GM12878 (cell line): ENCODE measurements at regions not wholly inside any gene's neighbourhood (a gene's known extent, or its start where the extent isn't known, plus 50 kb on each side); places are given as distances from the start of the nearest gene placed in this dataset.

ENCODE experiments used
- ATAC-seq: fragments of 200-7000 bp; cut with Tn5 transposase; 3 replicates; pipeline ENCODE4 v1.9.1; 2020; ENCODE audit warnings: mild to moderate bottlenecking, moderate library complexity
- BruUV-seq: library from RNA; stranded (reverse); fragments of 400-500 nt; replicated peaks from 2 replicates; lab custom pipeline; 2021; lab: Mats Ljungman, UMichigan
- CTCF ChIA-PET: fragments of 300-600 bp; sonication (Branson Sonifier 250); formaldehyde crosslinking; extraction: SDS; loops from one replicate; lab custom pipeline; 2021; ENCODE audit warnings: inconsistent platforms; lab: Yijun Ruan, JAX
- POLR2A ChIA-PET: fragments of 350-600 bp; formaldehyde crosslinking; extraction: SDS; loops from one replicate; lab custom pipeline; 2021; ENCODE audit warnings: inconsistent platforms; lab: Charles Lee
- RAD21 ChIA-PET: fragments of 300-600 bp; sonication (Branson Sonifier 250); formaldehyde crosslinking; loops from one replicate; lab custom pipeline; 2023; ENCODE audit warnings: antibody characterized with exemption; ENCODE audit not compliant: unreplicated experiment; lab: Charles Lee
- SMC1A ChIA-PET: fragments of 300-600 bp; sonication (Branson Sonifier 250); formaldehyde crosslinking; loops from one replicate; lab custom pipeline; 2023; ENCODE audit not compliant: unreplicated experiment, uncharacterized antibody; lab: Charles Lee
- DNase-seq: peaks from one replicate; pipeline ENCODE4 v3.0.0-alpha.2; 2011; ENCODE audit warnings: low read depth, low spot score
- FAIRE-seq: peaks from 3 replicates; lab custom pipeline; 2011; peaks lifted over from hg19 to GRCh38; lab: Jason Lieb, UNC
- H2AFZ ChIP-seq: 2 replicates; pipeline ENCODE4 v1.6.0; 2011; ENCODE audit warnings: low read depth, low read length, control low read depth; ENCODE audit not compliant: control insufficient read depth
- H3K27ac ChIP-seq: 2 replicates; pipeline ENCODE4 v1.5.1; 2011; ENCODE audit warnings: control low read depth; ENCODE audit not compliant: control insufficient read depth, insufficient read depth
- H3K27me3 ChIP-seq, 2 experiments: replicated peaks in 1 of 2; 2 replicates each; pipeline versions ENCODE4 v1.6.0 to v1.6.1; 2011; ENCODE audit warnings: low read length in 1 of 2; ENCODE audit not compliant: control insufficient read depth in 2 of 2, insufficient read depth in 2 of 2
- H3K36me3 ChIP-seq, 2 experiments: 2 replicates each; pipeline ENCODE4 v1.5.1; 2011; ENCODE audit warnings: low read length in 1 of 2; ENCODE audit not compliant: control insufficient read depth in 2 of 2, insufficient read depth in 2 of 2
- H3K4me1 ChIP-seq: 2 replicates; pipeline ENCODE4 v1.6.1; 2011; ENCODE audit warnings: mild to moderate bottlenecking, low read length, moderate library complexity, mixed read lengths; ENCODE audit not compliant: control insufficient read depth, insufficient read depth
- H3K4me2 ChIP-seq: 2 replicates; pipeline ENCODE4 v1.6.0; 2011; ENCODE audit warnings: control low read depth; ENCODE audit not compliant: control insufficient read depth, insufficient read depth
- H3K4me3 ChIP-seq: fragments of 200-600 bp; sonication (generic); 2 replicates; pipeline ENCODE4 v1.5.1; 2016
- H3K79me2 ChIP-seq: 2 replicates; pipeline ENCODE4 v1.6.0; 2011; ENCODE audit warnings: low read length; ENCODE audit not compliant: control insufficient read depth, insufficient read depth
- H3K9ac ChIP-seq: 2 replicates; pipeline ENCODE4 v1.8.0; 2011; ENCODE audit warnings: low read length, control low read depth, mixed read lengths; ENCODE audit not compliant: control insufficient read depth, insufficient read depth
- H3K9me3 ChIP-seq: replicated peaks from 3 replicates; pipeline ENCODE4 v1.5.1; 2011; ENCODE audit warnings: mild to moderate bottlenecking, low read length; ENCODE audit not compliant: control insufficient read depth, insufficient read depth
- H4K20me1 ChIP-seq: 2 replicates; pipeline ENCODE4 v1.6.0; 2011; ENCODE audit not compliant: control insufficient read depth, insufficient read depth
- EP300 ChIP-seq, 2 experiments: fragments of 150-350 bp in 1 of 2; IDR thresholded peaks; 2 replicates each; pipeline ENCODE4 v1.6.1; 2011 to 2012; ENCODE audit warnings: low read depth in 2 of 2, low read length in 2 of 2, borderline replicate concordance in 1 of 2, improper control_type of control experiment in 1 of 2, inconsistent platforms in 1 of 2; ENCODE audit not compliant: control insufficient read depth in 1 of 2
- ETV6 ChIP-seq, 2 experiments: fragments of 450-650 bp in 1 of 2; IDR thresholded peaks in 1 of 2; conservative IDR thresholded peaks in 1 of 2; 2 replicates each; pipeline ENCODE4 v1.6.1; 2014; ENCODE audit warnings: antibody characterized with exemption in 1 of 2, borderline replicate concordance in 1 of 2, low read depth in 1 of 2, mild to moderate bottlenecking in 1 of 2, moderate library complexity in 1 of 2
- HDAC2 ChIP-seq: fragments of 200-600 bp; sonication (generic); IDR thresholded peaks from 2 replicates; pipeline ENCODE4 v1.6.1; 2017
- JUNB ChIP-seq: IDR thresholded peaks from 2 replicates; pipeline ENCODE4 v1.6.1; 2016; ENCODE audit warnings: antibody characterized with exemption, mild to moderate bottlenecking
- KDM1A ChIP-seq: fragments of 200-600 bp; sonication (generic); IDR thresholded peaks from 2 replicates; pipeline ENCODE4 v1.6.1; 2016; ENCODE audit warnings: borderline replicate concordance
- RAD51 ChIP-seq: fragments of 450-650 bp; IDR thresholded peaks from 2 replicates; pipeline ENCODE4 v1.6.1; 2016; ENCODE audit warnings: moderate library complexity, mild to moderate bottlenecking, inconsistent platforms
- TBL1XR1 ChIP-seq: IDR thresholded peaks from 2 replicates; pipeline ENCODE4 v1.6.1; 2012; ENCODE audit warnings: low read depth, low read length, improper control_type of control experiment
- WGBS: methylation state at CpG from one replicate; pipeline ENCODE4 v1.1.6; 2016; ENCODE audit warnings: low lambda C conversion rate; ENCODE audit not compliant: insufficient replicate concordance, insufficient coverage; ENCODE audit errors: missing lambda C conversion rate; 5-methylcytosine and 5-hydroxymethylcytosine counted together
- in situ Hi-C: fragments of 300-500 bp; cut with MboI; formaldehyde crosslinking; loops from 9 replicates; pipeline ENCODE4 v1.14.3; 2018; ENCODE audit warnings: mixed read lengths
- intact Hi-C: fragments of 100-400 bp; cut with micrococcal nuclease; formaldehyde crosslinking; loops from one replicate; pipeline ENCODE4 v1.14.2; 2022; ENCODE audit not compliant: unreplicated experiment
- TF ChIP-seq, protein P1 (sequence below): fragments of 450-650 bp; IDR thresholded peaks from 2 replicates; pipeline ENCODE4 v1.6.1; 2016; ENCODE audit warnings: mild to moderate bottlenecking
- TF ChIP-seq, protein P2 (sequence below): fragments of 450-650 bp; IDR thresholded peaks from 2 replicates; pipeline ENCODE4 v1.6.1; 2016; ENCODE audit warnings: mild to moderate bottlenecking
- TF ChIP-seq, protein P3 (sequence below): fragments of 450-650 bp; IDR thresholded peaks from 2 replicates; pipeline ENCODE4 v1.6.1; 2018; ENCODE audit warnings: mild to moderate bottlenecking, low read depth, moderate library complexity; ENCODE audit not compliant: partially characterized antibody
- TF ChIP-seq, protein P4 (sequence below): fragments of 450-650 bp; IDR thresholded peaks from 2 replicates; pipeline ENCODE4 v1.6.1; 2014; ENCODE audit warnings: mild to moderate bottlenecking
- TF ChIP-seq, protein P5 (sequence below): fragments of 450-650 bp; IDR thresholded peaks from 2 replicates; pipeline ENCODE4 v1.6.1; 2017; ENCODE audit warnings: antibody characterized with exemption, mild to moderate bottlenecking, moderate library complexity
- TF ChIP-seq, protein P6 (sequence below): fragments of 450-650 bp; IDR thresholded peaks from 2 replicates; pipeline ENCODE4 v1.6.1; 2017; ENCODE audit warnings: borderline replicate concordance

DNA sequence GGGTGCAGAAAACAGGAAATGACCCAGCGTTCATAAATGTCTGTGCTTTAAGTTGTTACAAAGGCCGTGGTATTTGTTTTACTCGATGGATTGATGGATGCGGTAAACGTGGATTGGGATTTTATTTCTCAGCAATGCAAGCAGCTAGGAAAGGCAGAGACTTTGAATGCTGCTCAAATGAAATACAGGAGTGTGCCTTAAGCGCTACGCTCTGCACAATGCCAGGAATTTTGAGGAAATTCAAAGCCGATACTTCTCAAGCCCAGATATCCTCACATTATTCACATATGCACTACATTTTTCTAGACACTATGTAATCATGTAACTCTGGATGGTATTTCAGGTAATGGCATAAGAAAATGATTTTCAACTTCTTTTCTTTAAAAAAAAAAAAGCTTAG, 514.3 kb upstream of the ADARB2 start:
- Histone ChIP-seq H3K27ac (no peak overlapping the region), H2AFZ (no peak overlapping the region), H3K79me2 (no peaks in the 10 kb centered on the region), H3K27me3 (no peaks in the 10 kb centered on the region), H3K9ac (no peak overlapping the region), H4K20me1 (no peaks in the 10 kb centered on the region), H3K4me3 (no peak overlapping the region), H3K36me3 (no peaks in the 10 kb centered on the region), H3K4me1 (no peaks in the 10 kb centered on the region), H3K9me3 (no peaks in the 10 kb centered on the region; the same call in 2 of the 3 replicates), H3K4me2 (no peak overlapping the region)
- intact Hi-C loops, result no loop called here
- ChIA-PET POLR2A (no interaction called here), SMC1A (interaction anchor here (1.0 kb wide), 1 partner anchor 42 kb away, joined by 3 read pairs; no protein-coding TSS in a partner anchor), CTCF (no interaction called here), RAD21 (interaction anchor here (0.6 kb wide), 1 partner anchor 471 kb away, joined by 3 read pairs; no protein-coding TSS in a partner anchor)
- in situ Hi-C loops, result no loop called here
- no peak for ATAC-seq
- DNase-seq, result no peak
- WGBS, result 44% methylated on average over 8 of the region's 8 CpGs
- no TSS peak for BruUV-seq
- no peak for FAIRE-seq
- TF ChIP-seq JUNB, result no peak
- TF ChIP-seq KDM1A, result no peak
- TF ChIP-seq, protein P1, sequence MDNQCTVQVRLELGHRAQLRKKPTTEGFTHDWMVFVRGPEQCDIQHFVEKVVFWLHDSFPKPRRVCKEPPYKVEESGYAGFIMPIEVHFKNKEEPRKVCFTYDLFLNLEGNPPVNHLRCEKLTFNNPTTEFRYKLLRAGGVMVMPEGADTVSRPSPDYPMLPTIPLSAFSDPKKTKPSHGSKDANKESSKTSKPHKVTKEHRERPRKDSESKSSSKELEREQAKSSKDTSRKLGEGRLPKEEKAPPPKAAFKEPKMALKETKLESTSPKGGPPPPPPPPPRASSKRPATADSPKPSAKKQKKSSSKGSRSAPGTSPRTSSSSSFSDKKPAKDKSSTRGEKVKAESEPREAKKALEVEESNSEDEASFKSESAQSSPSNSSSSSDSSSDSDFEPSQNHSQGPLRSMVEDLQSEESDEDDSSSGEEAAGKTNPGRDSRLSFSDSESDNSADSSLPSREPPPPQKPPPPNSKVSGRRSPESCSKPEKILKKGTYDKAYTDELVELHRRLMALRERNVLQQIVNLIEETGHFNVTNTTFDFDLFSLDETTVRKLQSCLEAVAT, result no peak
- TF ChIP-seq, protein P2, sequence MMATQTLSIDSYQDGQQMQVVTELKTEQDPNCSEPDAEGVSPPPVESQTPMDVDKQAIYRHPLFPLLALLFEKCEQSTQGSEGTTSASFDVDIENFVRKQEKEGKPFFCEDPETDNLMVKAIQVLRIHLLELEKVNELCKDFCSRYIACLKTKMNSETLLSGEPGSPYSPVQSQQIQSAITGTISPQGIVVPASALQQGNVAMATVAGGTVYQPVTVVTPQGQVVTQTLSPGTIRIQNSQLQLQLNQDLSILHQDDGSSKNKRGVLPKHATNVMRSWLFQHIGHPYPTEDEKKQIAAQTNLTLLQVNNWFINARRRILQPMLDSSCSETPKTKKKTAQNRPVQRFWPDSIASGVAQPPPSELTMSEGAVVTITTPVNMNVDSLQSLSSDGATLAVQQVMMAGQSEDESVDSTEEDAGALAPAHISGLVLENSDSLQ, result no peak
- no peak for TF ChIP-seq ETV6 (conservative IDR thresholded peaks at IDR 0.05 in 1 of 2, IDR thresholded peaks at IDR 0.05 in 1 of 2; ENCODE audit: borderline replicate concordance in 1 of 2, low read depth in 1 of 2)
- no peak for TF ChIP-seq HDAC2
- no peak for TF ChIP-seq TBL1XR1
- TF ChIP-seq, protein P3, sequence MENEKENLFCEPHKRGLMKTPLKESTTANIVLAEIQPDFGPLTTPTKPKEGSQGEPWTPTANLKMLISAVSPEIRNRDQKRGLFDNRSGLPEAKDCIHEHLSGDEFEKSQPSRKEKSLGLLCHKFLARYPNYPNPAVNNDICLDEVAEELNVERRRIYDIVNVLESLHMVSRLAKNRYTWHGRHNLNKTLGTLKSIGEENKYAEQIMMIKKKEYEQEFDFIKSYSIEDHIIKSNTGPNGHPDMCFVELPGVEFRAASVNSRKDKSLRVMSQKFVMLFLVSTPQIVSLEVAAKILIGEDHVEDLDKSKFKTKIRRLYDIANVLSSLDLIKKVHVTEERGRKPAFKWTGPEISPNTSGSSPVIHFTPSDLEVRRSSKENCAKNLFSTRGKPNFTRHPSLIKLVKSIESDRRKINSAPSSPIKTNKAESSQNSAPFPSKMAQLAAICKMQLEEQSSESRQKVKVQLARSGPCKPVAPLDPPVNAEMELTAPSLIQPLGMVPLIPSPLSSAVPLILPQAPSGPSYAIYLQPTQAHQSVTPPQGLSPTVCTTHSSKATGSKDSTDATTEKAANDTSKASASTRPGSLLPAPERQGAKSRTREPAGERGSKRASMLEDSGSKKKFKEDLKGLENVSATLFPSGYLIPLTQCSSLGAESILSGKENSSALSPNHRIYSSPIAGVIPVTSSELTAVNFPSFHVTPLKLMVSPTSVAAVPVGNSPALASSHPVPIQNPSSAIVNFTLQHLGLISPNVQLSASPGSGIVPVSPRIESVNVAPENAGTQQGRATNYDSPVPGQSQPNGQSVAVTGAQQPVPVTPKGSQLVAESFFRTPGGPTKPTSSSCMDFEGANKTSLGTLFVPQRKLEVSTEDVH, result no peak
- TF ChIP-seq EP300 (IDR thresholded peaks at IDR 0.05; ENCODE audit: borderline replicate concordance in 1 of 2, control insufficient read depth in 1 of 2, low read depth in 2 of 2, low read length in 2 of 2), result no peak
- TF ChIP-seq RAD51, result no peak
- TF ChIP-seq, protein P4, sequence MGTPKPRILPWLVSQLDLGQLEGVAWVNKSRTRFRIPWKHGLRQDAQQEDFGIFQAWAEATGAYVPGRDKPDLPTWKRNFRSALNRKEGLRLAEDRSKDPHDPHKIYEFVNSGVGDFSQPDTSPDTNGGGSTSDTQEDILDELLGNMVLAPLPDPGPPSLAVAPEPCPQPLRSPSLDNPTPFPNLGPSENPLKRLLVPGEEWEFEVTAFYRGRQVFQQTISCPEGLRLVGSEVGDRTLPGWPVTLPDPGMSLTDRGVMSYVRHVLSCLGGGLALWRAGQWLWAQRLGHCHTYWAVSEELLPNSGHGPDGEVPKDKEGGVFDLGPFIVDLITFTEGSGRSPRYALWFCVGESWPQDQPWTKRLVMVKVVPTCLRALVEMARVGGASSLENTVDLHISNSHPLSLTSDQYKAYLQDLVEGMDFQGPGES, result no peak
- TF ChIP-seq, protein P5, sequence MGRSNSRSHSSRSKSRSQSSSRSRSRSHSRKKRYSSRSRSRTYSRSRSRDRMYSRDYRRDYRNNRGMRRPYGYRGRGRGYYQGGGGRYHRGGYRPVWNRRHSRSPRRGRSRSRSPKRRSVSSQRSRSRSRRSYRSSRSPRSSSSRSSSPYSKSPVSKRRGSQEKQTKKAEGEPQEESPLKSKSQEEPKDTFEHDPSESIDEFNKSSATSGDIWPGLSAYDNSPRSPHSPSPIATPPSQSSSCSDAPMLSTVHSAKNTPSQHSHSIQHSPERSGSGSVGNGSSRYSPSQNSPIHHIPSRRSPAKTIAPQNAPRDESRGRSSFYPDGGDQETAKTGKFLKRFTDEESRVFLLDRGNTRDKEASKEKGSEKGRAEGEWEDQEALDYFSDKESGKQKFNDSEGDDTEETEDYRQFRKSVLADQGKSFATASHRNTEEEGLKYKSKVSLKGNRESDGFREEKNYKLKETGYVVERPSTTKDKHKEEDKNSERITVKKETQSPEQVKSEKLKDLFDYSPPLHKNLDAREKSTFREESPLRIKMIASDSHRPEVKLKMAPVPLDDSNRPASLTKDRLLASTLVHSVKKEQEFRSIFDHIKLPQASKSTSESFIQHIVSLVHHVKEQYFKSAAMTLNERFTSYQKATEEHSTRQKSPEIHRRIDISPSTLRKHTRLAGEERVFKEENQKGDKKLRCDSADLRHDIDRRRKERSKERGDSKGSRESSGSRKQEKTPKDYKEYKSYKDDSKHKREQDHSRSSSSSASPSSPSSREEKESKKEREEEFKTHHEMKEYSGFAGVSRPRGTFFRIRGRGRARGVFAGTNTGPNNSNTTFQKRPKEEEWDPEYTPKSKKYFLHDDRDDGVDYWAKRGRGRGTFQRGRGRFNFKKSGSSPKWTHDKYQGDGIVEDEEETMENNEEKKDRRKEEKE, result no peak
- TF ChIP-seq, protein P6, sequence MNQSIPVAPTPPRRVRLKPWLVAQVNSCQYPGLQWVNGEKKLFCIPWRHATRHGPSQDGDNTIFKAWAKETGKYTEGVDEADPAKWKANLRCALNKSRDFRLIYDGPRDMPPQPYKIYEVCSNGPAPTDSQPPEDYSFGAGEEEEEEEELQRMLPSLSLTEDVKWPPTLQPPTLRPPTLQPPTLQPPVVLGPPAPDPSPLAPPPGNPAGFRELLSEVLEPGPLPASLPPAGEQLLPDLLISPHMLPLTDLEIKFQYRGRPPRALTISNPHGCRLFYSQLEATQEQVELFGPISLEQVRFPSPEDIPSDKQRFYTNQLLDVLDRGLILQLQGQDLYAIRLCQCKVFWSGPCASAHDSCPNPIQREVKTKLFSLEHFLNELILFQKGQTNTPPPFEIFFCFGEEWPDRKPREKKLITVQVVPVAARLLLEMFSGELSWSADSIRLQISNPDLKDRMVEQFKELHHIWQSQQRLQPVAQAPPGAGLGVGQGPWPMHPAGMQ, result no peak
